Smooth muscle cell (in vitro differentiated cells): ENCODE measurements at regions not wholly inside any gene's neighbourhood (a gene's known extent, or its start where the extent isn't known, plus 50 kb on each side); places are given as distances from the start of the nearest gene placed in this dataset.

Experiments used
- DNase-seq: peaks from one replicate; lab custom pipeline; 2025; ENCODE audit not compliant: unreplicated experiment; lab: John Stamatoyannopoulos, UW
- H2AFZ ChIP-seq: fragments of 200-600 bp; sonication (generic); 2 replicates; pipeline ENCODE4 v1.6.0; 2016; ENCODE audit warnings: antibody characterized with exemption, low read depth, mild to moderate bottlenecking
- H3F3A ChIP-seq: fragments of 200-600 bp; sonication (generic); 2 replicates; pipeline ENCODE4 v1.6.0; 2017; ENCODE audit warnings: antibody characterized with exemption, low read depth
- H3K27ac ChIP-seq: fragments of 200-600 bp; sonication (generic); 2 replicates; pipeline ENCODE4 v1.5.1; 2016; ENCODE audit warnings: low read depth, mild to moderate bottlenecking
- H3K27me3 ChIP-seq: fragments of 200-600 bp; sonication (generic); 2 replicates; pipeline ENCODE4 v1.6.1; 2016; ENCODE audit warnings: low read depth, mild to moderate bottlenecking
- H3K36me3 ChIP-seq: fragments of 200-600 bp; sonication (generic); 2 replicates; pipeline ENCODE4 v1.5.1; 2016; ENCODE audit warnings: low read depth
- H3K4me1 ChIP-seq: fragments of 200-600 bp; sonication (generic); 2 replicates; pipeline ENCODE4 v1.5.1; 2016; ENCODE audit warnings: low read depth
- H3K4me2 ChIP-seq: fragments of 200-600 bp; sonication (generic); 2 replicates; pipeline ENCODE4 v1.6.0; 2016; ENCODE audit warnings: mild to moderate bottlenecking
- H3K4me3 ChIP-seq: fragments of 200-600 bp; sonication (generic); 2 replicates; pipeline ENCODE4 v1.5.1; 2016; ENCODE audit warnings: mild to moderate bottlenecking
- H3K79me2 ChIP-seq: fragments of 200-600 bp; sonication (generic); 2 replicates; pipeline ENCODE4 v1.6.0; 2016; ENCODE audit warnings: low read depth, mild to moderate bottlenecking
- H3K9ac ChIP-seq: fragments of 200-600 bp; sonication (generic); 2 replicates; pipeline ENCODE4 v1.6.0; 2016; ENCODE audit warnings: low read depth
- H3K9me3 ChIP-seq: fragments of 200-600 bp; sonication (generic); replicated peaks from 2 replicates; pipeline ENCODE4 v1.5.1; 2016; ENCODE audit warnings: low read depth
- H4K20me1 ChIP-seq: fragments of 200-600 bp; sonication (generic); 2 replicates; pipeline ENCODE4 v1.6.0; 2016; ENCODE audit warnings: low read depth
- CTCF ChIP-seq: fragments of 200-600 bp; sonication (generic); IDR thresholded peaks from 2 replicates; pipeline ENCODE4 v1.5.1; 2017; ENCODE audit warnings: borderline replicate concordance, mild to moderate bottlenecking, antibody characterized with exemption; ENCODE audit not compliant: insufficient read depth, poor library complexity, severe bottlenecking
- WGBS: methylation state at CpG from one replicate; pipeline ENCODE4 v1.1.7; 2016; ENCODE audit warnings: low lambda C conversion rate; 5-methylcytosine and 5-hydroxymethylcytosine counted together

GRCh38 chr2:194015751-194016150, 1641.3 kb upstream of the SLC39A10 start:
- no peaks in the 10 kb centered on the region for H3F3A ChIP-seq
- no peak overlapping the region for H3K4me3 ChIP-seq
- no peak overlapping the region for H3K27ac ChIP-seq
- H3K4me2 ChIP-seq, result no peak overlapping the region
- H3K79me2 ChIP-seq, result no peaks in the 10 kb centered on the region
- no peaks in the 10 kb centered on the region for H3K27me3 ChIP-seq
- no peaks in the 10 kb centered on the region for H4K20me1 ChIP-seq
- DNase-seq, result no peak
- no peak overlapping the region for H3K9ac ChIP-seq
- no peaks in the 10 kb centered on the region for H3K4me1 ChIP-seq
- H3K36me3 ChIP-seq, result no peaks in the 10 kb centered on the region
- TF ChIP-seq CTCF, result no peak
- H2AFZ ChIP-seq, result no peak overlapping the region
- no peaks in the 10 kb centered on the region for H3K9me3 ChIP-seq

GRCh38 chr2:194014639-194015038, 1642.4 kb upstream of the SLC39A10 start:
- no peak for DNase-seq
- Histone ChIP-seq H2AFZ (no peak overlapping the region), H3K4me3 (no peak overlapping the region), H4K20me1 (no peaks in the 10 kb centered on the region), H3K4me1 (no peaks in the 10 kb centered on the region), H3K9me3 (no peaks in the 10 kb centered on the region), H3K4me2 (no peak overlapping the region), H3K27ac (no peak overlapping the region), H3K36me3 (no peaks in the 10 kb centered on the region), H3K79me2 (no peaks in the 10 kb centered on the region), H3K27me3 (no peaks in the 10 kb centered on the region), H3F3A (no peaks in the 10 kb centered on the region), H3K9ac (no peak overlapping the region)
- WGBS, result 93% methylated on average over 2 of the region's 2 CpGs
- TF ChIP-seq CTCF, result no peak

DNA sequence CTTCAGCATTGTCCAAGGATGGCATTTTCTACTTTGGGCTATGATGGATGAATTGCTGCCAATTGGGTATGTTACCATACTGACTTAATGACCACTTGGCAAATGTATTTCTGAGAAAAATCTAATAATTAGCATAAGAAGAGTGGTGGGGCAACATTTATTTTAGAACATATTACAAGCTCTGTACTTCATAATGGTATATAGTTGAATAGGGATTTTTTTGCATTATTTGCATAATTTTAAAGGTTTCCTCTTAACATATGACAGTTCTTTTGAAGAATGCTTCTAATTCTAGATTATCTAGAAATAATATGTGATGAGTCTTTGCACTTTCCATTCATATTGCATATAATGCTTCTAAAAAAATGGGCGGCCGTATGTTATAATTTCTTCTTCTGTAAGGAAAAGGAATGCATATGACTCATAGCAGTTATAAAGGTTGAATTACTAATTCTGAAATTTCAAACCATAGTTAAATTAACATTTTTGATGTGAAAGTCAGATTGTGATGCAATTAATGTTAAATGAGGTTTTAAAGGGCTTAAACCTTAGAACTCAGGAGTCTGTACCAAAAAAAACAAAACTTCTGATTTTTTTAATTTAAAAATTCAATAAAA, 1652.3 kb upstream of the SLC39A10 start:
- H2AFZ ChIP-seq, result no peak overlapping the region
- H3F3A ChIP-seq, result no peaks in the 10 kb centered on the region
- DNase-seq, result no peak
- no peak overlapping the region for H3K9ac ChIP-seq
- WGBS, result 92% methylated on average over 2 of the region's 2 CpGs
- no peaks in the 10 kb centered on the region for H3K79me2 ChIP-seq
- no peak overlapping the region for H3K4me2 ChIP-seq
- H3K9me3 ChIP-seq, result peaks cover 3% of the 10 kb centered on the region
- H3K4me3 ChIP-seq, result no peak overlapping the region
- TF ChIP-seq CTCF, result no peak
- H3K27ac ChIP-seq, result no peak overlapping the region
- no peaks in the 10 kb centered on the region for H4K20me1 ChIP-seq
- H3K27me3 ChIP-seq, result no peaks in the 10 kb centered on the region
- H3K36me3 ChIP-seq, result peaks cover 3% of the 10 kb centered on the region
- no peaks in the 10 kb centered on the region for H3K4me1 ChIP-seq

DNA sequence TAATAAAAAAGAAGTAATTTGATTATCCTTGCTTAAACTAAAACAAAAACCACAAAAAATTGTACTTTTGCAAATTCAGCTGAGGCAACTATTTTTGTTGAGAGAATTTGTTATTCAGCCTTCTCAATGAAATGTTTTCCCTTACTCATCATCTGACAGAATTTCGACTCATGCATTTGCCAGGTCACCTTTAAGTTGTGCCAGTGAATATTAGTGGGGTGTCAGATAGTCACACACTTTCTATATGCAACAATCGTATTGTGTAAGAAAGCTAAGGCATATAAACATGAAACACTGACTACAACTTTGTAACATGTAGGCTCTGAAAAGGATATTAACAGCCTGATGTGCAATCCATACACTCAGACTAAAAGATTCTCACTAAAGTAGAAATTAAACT, 1653.1 kb upstream of the SLC39A10 start:
- Histone ChIP-seq H3K4me1 (no peaks in the 10 kb centered on the region), H3K4me3 (no peak overlapping the region), H2AFZ (no peak overlapping the region), H3F3A (no peaks in the 10 kb centered on the region), H3K4me2 (no peak overlapping the region), H3K79me2 (no peaks in the 10 kb centered on the region), H3K36me3 (no peaks in the 10 kb centered on the region), H3K27me3 (no peaks in the 10 kb centered on the region), H4K20me1 (no peaks in the 10 kb centered on the region), H3K27ac (no peak overlapping the region), H3K9ac (no peak overlapping the region), H3K9me3 (no peaks in the 10 kb centered on the region)
- DNase-seq, result no peak
- TF ChIP-seq CTCF, result no peak
- WGBS, result 80% methylated on average over 2 of the region's 2 CpGs
